NB4 (cell line): ENCODE measurements at regions not wholly inside any gene's neighbourhood (a gene's known extent, or its start where the extent isn't known, plus 50 kb on each side); places are given as distances from the start of the nearest gene placed in this dataset.

Source experiments
- CTCF ChIP-seq: IDR thresholded peaks from one replicate; pipeline ENCODE4 v1.5.1; 2012; ENCODE audit warnings: low read depth, low read length
- MAX ChIP-seq: IDR thresholded peaks from 2 replicates; pipeline ENCODE4 v1.6.1; 2011; ENCODE audit warnings: low read depth, low read length
- MYC ChIP-seq: IDR thresholded peaks from 2 replicates; pipeline ENCODE4 v1.6.1; 2011; ENCODE audit warnings: low read depth, low read length
- POLR2A ChIP-seq: IDR thresholded peaks from 2 replicates; pipeline ENCODE4 v1.6.1; 2011; ENCODE audit warnings: mild to moderate bottlenecking; ENCODE audit not compliant: insufficient read length; ENCODE audit errors: extremely low read depth

DNA sequence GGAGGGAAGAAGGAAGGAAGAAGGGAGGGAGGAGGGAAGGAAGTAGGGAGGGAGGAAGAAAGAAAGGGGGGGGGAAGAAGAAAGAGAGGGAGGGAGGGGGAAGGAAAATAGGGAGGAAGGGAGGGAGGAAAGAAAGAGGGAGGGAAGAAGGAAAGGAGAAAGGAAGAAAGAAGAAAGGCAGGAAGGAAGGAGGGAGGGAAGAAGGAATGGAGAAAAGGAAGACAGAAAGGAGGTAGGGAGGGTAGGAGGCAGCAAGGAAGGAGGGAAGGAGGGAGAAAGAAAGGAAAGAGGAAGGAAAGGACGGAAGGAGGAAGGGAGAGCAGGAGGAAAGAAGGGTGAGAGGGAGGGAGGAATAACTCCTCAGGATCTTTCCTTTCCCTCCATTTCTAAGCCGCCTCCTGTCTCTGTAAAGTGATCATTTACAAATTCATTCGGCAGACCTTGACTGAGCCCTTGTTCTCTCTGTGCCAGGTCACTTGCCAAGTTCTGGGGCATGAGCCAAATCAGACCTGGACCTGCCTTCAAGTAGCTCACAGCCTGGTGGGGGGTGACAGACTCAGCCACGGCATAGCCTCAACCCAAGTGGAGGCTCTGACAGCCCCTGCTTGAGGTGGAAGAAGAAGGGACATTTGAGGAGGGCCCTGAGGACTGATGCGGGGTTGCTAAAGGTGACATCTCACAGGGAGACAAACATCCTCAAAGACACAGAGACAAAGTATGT is 69.0 kb upstream of the HRH2 start:
- TF ChIP-seq MYC: no peak
- TF ChIP-seq CTCF: no peak
- TF ChIP-seq POLR2A: no peak
- TF ChIP-seq MAX: no peak
